ENCODE measurements at regions not wholly inside any gene's neighbourhood (a gene's known extent, or its start where the extent isn't known, plus 50 kb on each side); places are given as distances from the start of the nearest gene placed in this dataset.

- no peaks in the 10 kb centered on the region for H3K79me2 ChIP-seq (ENCODE audit: low read length)
- H4K20me1 ChIP-seq (ENCODE audit: insufficient read depth, low read length): no peaks in the 10 kb centered on the region
- no peak overlapping the region for H3K27ac ChIP-seq (ENCODE audit: low read length)
- no peaks in the 10 kb centered on the region for H3F3A ChIP-seq (ENCODE audit: insufficient read depth, low read length)
- H3K9me2 ChIP-seq (replicated peaks; ENCODE audit: insufficient read depth, low read length): no peaks in the 10 kb centered on the region
- TF ChIP-seq CTCF (IDR thresholded peaks at IDR 0.05; ENCODE audit: low read length) (no peak), EZH2 (optimal IDR thresholded peaks at IDR 0.05; ENCODE audit: low read depth, low read length) (no peak), EZH2phosphoT487 (IDR thresholded peaks at IDR 0.05; ENCODE audit: low read length) (no peak)
- H2AFZ ChIP-seq (ENCODE audit: low read length): no peak overlapping the region
- no peak overlapping the region for H3K9ac ChIP-seq (ENCODE audit: low read length)
- no peaks in the 10 kb centered on the region for H3K36me3 ChIP-seq (replicated peaks; ENCODE audit: insufficient read depth, low read length)
- no peaks in the 10 kb centered on the region for H3K27me3 ChIP-seq (replicated peaks; ENCODE audit: insufficient read depth, low read length)
- no peak for DNase-seq
- H3K9me3 ChIP-seq (replicated peaks; ENCODE audit: insufficient read depth, low read length): no peaks in the 10 kb centered on the region
- H3K4me1 ChIP-seq (ENCODE audit: low read length): peaks cover 7% of the 10 kb centered on the region; the same call in 1 of the 2 replicates
- no peak overlapping the region for H3K4me2 ChIP-seq (ENCODE audit: low read depth, low read length)
- no peak overlapping the region for H3K4me3 ChIP-seq (ENCODE audit: low read length)
Observed at GRCh38 chr20:52448513-52449232, 257.1 kb upstream of the ZFP64 start.

GRCh38 chr20:52447225-52447551 lies 255.6 kb upstream of the ZFP64 start:
- Histone ChIP-seq H3K9me3 (replicated peaks; ENCODE audit: insufficient read depth, low read length) (no peaks in the 10 kb centered on the region), H3K4me1 (ENCODE audit: low read length) (peaks cover 7% of the 10 kb centered on the region; the same call in 1 of the 2 replicates), H4K20me1 (ENCODE audit: insufficient read depth, low read length) (no peaks in the 10 kb centered on the region), H3F3A (ENCODE audit: insufficient read depth, low read length) (no peaks in the 10 kb centered on the region), H3K9me2 (replicated peaks; ENCODE audit: insufficient read depth, low read length) (no peaks in the 10 kb centered on the region), H3K79me2 (ENCODE audit: low read length) (no peaks in the 10 kb centered on the region), H3K27me3 (replicated peaks; ENCODE audit: insufficient read depth, low read length) (no peaks in the 10 kb centered on the region), H3K4me3 (ENCODE audit: low read length) (no peak overlapping the region), H3K9ac (ENCODE audit: low read length) (no peak overlapping the region), H3K36me3 (replicated peaks; ENCODE audit: insufficient read depth, low read length) (no peaks in the 10 kb centered on the region), H2AFZ (ENCODE audit: low read length) (no peak overlapping the region), H3K27ac (ENCODE audit: low read length) (no peak overlapping the region), H3K4me2 (ENCODE audit: low read depth, low read length) (no peak overlapping the region)
- TF ChIP-seq EZH2phosphoT487 (IDR thresholded peaks at IDR 0.05; ENCODE audit: low read length): no peak
- TF ChIP-seq EZH2 (optimal IDR thresholded peaks at IDR 0.05; ENCODE audit: low read depth, low read length): no peak
- no peak for TF ChIP-seq CTCF (IDR thresholded peaks at IDR 0.05; ENCODE audit: low read length)
- DNase-seq: no peak

- Histone ChIP-seq H3K36me3 (replicated peaks; ENCODE audit: insufficient read depth, low read length) (no peaks in the 10 kb centered on the region), H3K4me1 (ENCODE audit: low read length) (peaks cover 7% of the 10 kb centered on the region; the same call in 1 of the 2 replicates), H3K9me2 (replicated peaks; ENCODE audit: insufficient read depth, low read length) (no peaks in the 10 kb centered on the region), H3K27me3 (replicated peaks; ENCODE audit: insufficient read depth, low read length) (no peaks in the 10 kb centered on the region), H3K79me2 (ENCODE audit: low read length) (no peaks in the 10 kb centered on the region), H3K9ac (ENCODE audit: low read length) (no peak overlapping the region), H4K20me1 (ENCODE audit: insufficient read depth, low read length) (no peaks in the 10 kb centered on the region), H3K27ac (ENCODE audit: low read length) (no peak overlapping the region), H3K9me3 (replicated peaks; ENCODE audit: insufficient read depth, low read length) (no peaks in the 10 kb centered on the region), H3K4me3 (ENCODE audit: low read length) (no peak overlapping the region), H3F3A (ENCODE audit: insufficient read depth, low read length) (no peaks in the 10 kb centered on the region), H3K4me2 (ENCODE audit: low read depth, low read length) (no peak overlapping the region), H2AFZ (ENCODE audit: low read length) (no peak overlapping the region)
- TF ChIP-seq CTCF (IDR thresholded peaks at IDR 0.05; ENCODE audit: low read length) (no peak), EZH2phosphoT487 (IDR thresholded peaks at IDR 0.05; ENCODE audit: low read length) (no peak), EZH2 (optimal IDR thresholded peaks at IDR 0.05; ENCODE audit: low read depth, low read length) (no peak)
- no peak for DNase-seq
Observed at GRCh38 chr20:52446421-52447224, 255.0 kb upstream of the ZFP64 start.

Measured in MM.1S (cell line).